ENCODE measurements at regions not wholly inside any gene's neighbourhood (a gene's known extent, or its start where the extent isn't known, plus 50 kb on each side); places are given as distances from the start of the nearest gene placed in this dataset.

- Histone ChIP-seq H3K9me2 (replicated peaks; ENCODE audit: insufficient read depth, low read length) (no peaks in the 10 kb centered on the region), H3K36me3 (ENCODE audit: low read length) (no peaks in the 10 kb centered on the region), H2AFZ (ENCODE audit: low read depth, low read length, severe bottlenecking) (no peak overlapping the region), H3K27ac (ENCODE audit: low read depth, low read length) (no peak overlapping the region), H3K9ac (ENCODE audit: low read length) (no peak overlapping the region), H3K9me3 (ENCODE audit: insufficient read depth, low read length) (no peaks in the 10 kb centered on the region), H3K79me2 (ENCODE audit: insufficient read depth, low read length) (no peaks in the 10 kb centered on the region), H3F3A (ENCODE audit: insufficient read depth) (no peaks in the 10 kb centered on the region), H3K4me2 (ENCODE audit: low read depth, low read length, poor library complexity, severe bottlenecking) (no peak overlapping the region), H3K4me3 (ENCODE audit: insufficient read depth, low read length, poor library complexity, severe bottlenecking) (no peak overlapping the region), H3K27me3 (ENCODE audit: low read length) (no peaks in the 10 kb centered on the region), H4K20me1 (ENCODE audit: low read depth, low read length) (no peaks in the 10 kb centered on the region)
- TF ChIP-seq CTCF (IDR thresholded peaks at IDR 0.05; ENCODE audit: insufficient read depth, low read length, poor library complexity, severe bottlenecking): no peak
- no peak for TF ChIP-seq EZH2phosphoT487 (conservative IDR thresholded peaks at IDR 0.05; ENCODE audit: low read length)
Measured at GRCh38 chr20:39163993-39164392, 201.8 kb downstream of the DHX35 start.

GRCh38 chr20:39161900-39162299 is 199.8 kb downstream of the DHX35 start:
- Histone ChIP-seq H3K4me2 (ENCODE audit: low read depth, low read length, poor library complexity, severe bottlenecking) (no peak overlapping the region), H3K9ac (ENCODE audit: low read length) (no peak overlapping the region), H4K20me1 (ENCODE audit: low read depth, low read length) (no peaks in the 10 kb centered on the region), H3K27me3 (ENCODE audit: low read length) (no peaks in the 10 kb centered on the region), H3K4me3 (ENCODE audit: insufficient read depth, low read length, poor library complexity, severe bottlenecking) (no peak overlapping the region), H3K27ac (ENCODE audit: low read depth, low read length) (no peak overlapping the region), H3K79me2 (ENCODE audit: insufficient read depth, low read length) (no peaks in the 10 kb centered on the region), H2AFZ (ENCODE audit: low read depth, low read length, severe bottlenecking) (no peak overlapping the region), H3F3A (ENCODE audit: insufficient read depth) (no peaks in the 10 kb centered on the region), H3K9me2 (replicated peaks; ENCODE audit: insufficient read depth, low read length) (no peaks in the 10 kb centered on the region), H3K36me3 (ENCODE audit: low read length) (no peaks in the 10 kb centered on the region), H3K9me3 (ENCODE audit: insufficient read depth, low read length) (no peaks in the 10 kb centered on the region)
- no peak for TF ChIP-seq EZH2phosphoT487 (conservative IDR thresholded peaks at IDR 0.05; ENCODE audit: low read length)
- TF ChIP-seq CTCF (IDR thresholded peaks at IDR 0.05; ENCODE audit: insufficient read depth, low read length, poor library complexity, severe bottlenecking): no peak

- Histone ChIP-seq H3K79me2 (ENCODE audit: insufficient read depth, low read length) (no peaks in the 10 kb centered on the region), H3K9me3 (ENCODE audit: insufficient read depth, low read length) (no peaks in the 10 kb centered on the region), H2AFZ (ENCODE audit: low read depth, low read length, severe bottlenecking) (no peak overlapping the region), H3K9me2 (replicated peaks; ENCODE audit: insufficient read depth, low read length) (no peaks in the 10 kb centered on the region), H3F3A (ENCODE audit: insufficient read depth) (no peaks in the 10 kb centered on the region), H4K20me1 (ENCODE audit: low read depth, low read length) (no peaks in the 10 kb centered on the region), H3K4me3 (ENCODE audit: insufficient read depth, low read length, poor library complexity, severe bottlenecking) (no peak overlapping the region), H3K36me3 (ENCODE audit: low read length) (no peaks in the 10 kb centered on the region), H3K27me3 (ENCODE audit: low read length) (no peaks in the 10 kb centered on the region), H3K9ac (ENCODE audit: low read length) (no peak overlapping the region), H3K4me2 (ENCODE audit: low read depth, low read length, poor library complexity, severe bottlenecking) (no peak overlapping the region), H3K27ac (ENCODE audit: low read depth, low read length) (no peak overlapping the region)
- TF ChIP-seq EZH2phosphoT487 (conservative IDR thresholded peaks at IDR 0.05; ENCODE audit: low read length) (no peak), CTCF (IDR thresholded peaks at IDR 0.05; ENCODE audit: insufficient read depth, low read length, poor library complexity, severe bottlenecking) (no peak)
Measured at GRCh38 chr20:39155971-39156370, 193.8 kb downstream of the DHX35 start.

Measured in SU-DHL-6 (cell line).